HG02763 (cell line): ENCODE measurements at regions not wholly inside any gene's neighbourhood (a gene's known extent, or its start where the extent isn't known, plus 50 kb on each side); places are given as distances from the start of the nearest gene placed in this dataset.
"Not testable (repeated sequence)": the region's sequence is repeated elsewhere in the genome, so short reads cannot be mapped to it uniquely, and the experiment has no call there.

Source experiments
- ATAC-seq: cut with Tn5 transposase; IDR thresholded peaks from one replicate; pipeline ENCODE4 v1.9.1; 2021; ENCODE audit warnings: mild to moderate bottlenecking, moderate library complexity; ENCODE audit not compliant: unreplicated experiment

DNA sequence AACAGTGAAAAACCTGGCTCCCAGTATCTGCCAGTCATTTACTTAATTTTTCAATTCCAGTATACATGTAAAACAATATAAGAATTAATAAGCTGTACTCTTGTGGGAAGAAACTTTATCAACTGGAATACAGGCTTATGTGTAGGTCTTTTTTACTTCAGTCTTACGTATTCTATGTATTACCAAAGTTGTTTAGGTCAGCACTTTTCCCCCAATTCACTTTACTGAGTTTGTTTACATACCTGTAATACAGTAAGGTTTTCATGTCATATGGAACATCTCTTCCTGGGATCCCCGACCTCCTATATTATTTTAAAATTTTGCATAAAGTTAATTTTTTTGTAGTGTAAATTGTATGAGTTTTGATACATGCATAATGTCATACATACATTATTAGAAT, 181.8 kb upstream of the OLFM3 start:
- no peak for ATAC-seq

- peak; percentile 83 for ATAC-seq
Observed at GRCh38 chr1:102174259-102174863, 177.6 kb upstream of the OLFM3 start.

GRCh38 chr1:102172200-102172599, 175.5 kb upstream of the OLFM3 start:
- ATAC-seq, result no peak

DNA sequence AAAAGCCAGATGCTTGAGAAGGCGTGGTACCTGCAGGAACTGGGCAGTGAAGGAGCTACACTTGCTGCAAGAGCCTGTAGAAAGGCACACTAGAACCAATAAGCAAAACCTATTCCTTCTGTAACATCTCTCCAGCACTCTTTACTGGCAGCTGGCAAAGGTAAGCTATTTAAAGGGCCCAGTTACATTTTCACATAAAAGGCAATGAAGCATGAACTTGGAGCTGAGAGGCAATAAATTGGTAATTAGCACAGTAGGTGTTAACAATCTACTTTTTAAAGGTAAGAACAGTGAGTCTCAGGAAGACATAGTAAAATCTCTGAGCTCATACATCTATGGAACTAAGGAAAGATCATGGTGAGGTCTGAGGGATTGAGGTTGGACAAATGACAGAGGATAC, 167.1 kb upstream of the OLFM3 start:
- ATAC-seq, result no peak

DNA sequence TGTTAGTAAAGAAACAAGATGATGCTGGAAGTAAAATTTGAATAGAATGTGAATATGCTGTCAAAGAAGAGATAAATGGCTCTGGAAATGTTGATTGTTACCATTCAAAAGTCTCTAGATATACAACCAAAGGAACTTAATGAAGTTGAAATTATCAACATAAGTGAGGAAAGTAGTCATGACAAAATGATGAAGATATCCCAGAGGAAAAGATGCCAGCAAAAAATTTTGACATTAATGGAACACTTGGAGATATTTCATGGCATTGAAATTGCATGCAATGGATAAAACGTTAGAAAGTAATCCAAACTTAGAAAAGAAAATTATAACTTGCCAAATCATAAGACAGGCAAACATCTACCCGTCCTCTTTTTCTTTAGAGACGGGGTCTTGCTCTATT, 154.5 kb upstream of the OLFM3 start:
- ATAC-seq, result no peak

DNA sequence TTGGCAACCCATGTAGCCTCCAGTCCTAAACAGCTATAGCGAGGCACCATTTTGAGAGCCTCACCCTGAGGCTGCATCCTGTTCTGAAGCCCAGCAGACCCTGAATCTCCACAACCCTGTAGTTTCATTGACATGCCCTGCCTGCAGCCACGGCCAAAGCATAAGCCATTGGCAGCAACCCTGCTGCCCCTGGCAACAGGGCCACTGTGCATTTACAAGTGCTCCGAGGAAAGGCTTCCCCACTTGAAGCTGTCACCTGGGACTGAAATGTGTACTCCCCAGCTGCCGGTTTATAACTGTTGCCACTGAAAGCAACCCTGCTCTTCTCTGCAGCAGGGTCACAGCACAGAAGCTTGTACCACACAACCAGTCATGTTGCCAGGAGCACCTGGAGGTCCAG, 124.2 kb upstream of the OLFM3 start:
- no peak for ATAC-seq

DNA sequence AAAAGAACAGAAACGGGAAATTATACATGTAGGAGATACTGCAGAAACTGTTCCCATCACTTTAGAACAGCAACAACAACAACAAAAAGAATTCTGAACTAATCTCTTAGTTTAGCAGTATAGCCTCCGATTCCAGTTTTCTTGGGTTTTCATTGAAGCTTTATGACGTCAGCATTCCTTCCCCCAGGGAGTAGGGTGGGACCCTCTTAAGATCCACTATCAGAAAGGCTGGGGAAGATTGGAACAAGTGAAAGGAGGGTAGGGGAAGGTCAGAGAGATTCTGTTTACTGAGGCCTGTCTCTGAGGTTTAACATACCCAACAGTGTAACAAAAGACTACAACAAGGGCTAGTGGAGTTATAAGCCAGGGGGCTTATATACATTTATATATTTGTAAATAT, 121.4 kb upstream of the OLFM3 start:
- no peak for ATAC-seq

GRCh38 chr1:102110586-102110985, 113.9 kb upstream of the OLFM3 start:
- ATAC-seq, result no peak

- ATAC-seq, result not testable (repeated sequence)
Observed at GRCh38 chr1:102109493-102109892, 112.8 kb upstream of the OLFM3 start.

DNA sequence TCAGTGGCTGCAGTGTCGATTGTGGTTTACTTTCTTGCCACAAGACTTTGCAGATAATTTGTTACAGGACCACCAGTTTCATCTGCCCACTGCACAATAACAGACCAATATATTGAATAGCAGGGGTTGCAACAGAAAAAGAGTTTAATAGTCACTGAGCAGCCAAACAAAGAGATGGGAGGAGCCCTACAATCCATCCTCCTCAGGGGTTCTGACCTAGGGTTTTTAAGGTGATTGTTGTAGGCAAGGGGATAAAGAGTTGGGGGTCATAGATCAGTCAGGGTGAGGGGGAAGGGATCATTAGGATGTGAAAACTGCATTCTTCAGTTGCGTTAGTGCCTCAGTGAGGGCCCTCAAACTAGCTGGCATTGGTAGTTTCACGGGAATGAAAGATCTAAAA, 110.7 kb upstream of the OLFM3 start:
- ATAC-seq, result no peak

GRCh38 chr1:102105931-102106550, 109.3 kb upstream of the OLFM3 start:
- ATAC-seq, result no peak

DNA sequence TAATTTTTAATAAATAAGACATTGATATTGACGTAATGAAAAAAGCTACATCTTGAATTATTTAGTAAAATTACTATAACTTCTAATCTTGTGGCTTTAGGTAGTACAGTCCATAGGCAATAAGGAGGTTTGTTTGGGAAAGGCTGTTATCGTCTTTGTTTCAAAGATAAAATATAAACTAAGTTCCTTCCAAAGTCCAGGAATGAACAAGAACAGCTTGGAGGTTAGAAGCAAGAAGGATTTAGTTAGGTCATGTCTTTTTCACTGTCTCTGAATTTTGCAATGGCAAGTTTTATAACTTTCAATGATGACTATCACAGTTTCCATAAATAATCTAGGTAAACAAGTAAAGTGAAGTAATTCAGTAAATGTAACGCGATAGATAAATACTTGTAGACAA, 106.9 kb upstream of the OLFM3 start:
- no peak for ATAC-seq

GRCh38 chr1:102102276-102102780, 105.6 kb upstream of the OLFM3 start:
- no peak for ATAC-seq

DNA sequence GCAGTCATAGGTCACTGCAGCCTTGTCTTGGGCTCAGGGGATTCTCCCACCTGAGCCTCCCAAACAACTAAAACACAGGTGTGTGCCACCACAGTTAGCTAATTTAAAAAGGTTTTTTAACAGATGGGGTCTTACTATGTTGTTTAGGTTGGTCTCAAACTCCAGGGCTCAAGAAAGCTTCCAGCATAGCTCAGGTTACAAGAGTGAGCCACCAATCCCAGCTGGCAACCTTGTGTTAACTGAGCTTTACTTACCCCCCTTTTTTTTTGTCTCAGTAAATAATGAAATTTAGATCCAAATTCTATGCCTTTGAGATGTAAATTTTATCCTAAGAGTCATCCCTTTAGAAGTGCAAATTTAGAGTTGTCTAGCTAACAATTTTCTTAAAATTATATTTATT, 103.9 kb upstream of the OLFM3 start:
- ATAC-seq, result no peak

- ATAC-seq, result no peak
Observed at GRCh38 chr1:102099916-102100315, 103.2 kb upstream of the OLFM3 start.

GRCh38 chr1:102098536-102098935, 101.8 kb upstream of the OLFM3 start:
- ATAC-seq, result no peak

- ATAC-seq, result no peak
Observed at GRCh38 chr1:102098081-102098480, 101.4 kb upstream of the OLFM3 start.

DNA sequence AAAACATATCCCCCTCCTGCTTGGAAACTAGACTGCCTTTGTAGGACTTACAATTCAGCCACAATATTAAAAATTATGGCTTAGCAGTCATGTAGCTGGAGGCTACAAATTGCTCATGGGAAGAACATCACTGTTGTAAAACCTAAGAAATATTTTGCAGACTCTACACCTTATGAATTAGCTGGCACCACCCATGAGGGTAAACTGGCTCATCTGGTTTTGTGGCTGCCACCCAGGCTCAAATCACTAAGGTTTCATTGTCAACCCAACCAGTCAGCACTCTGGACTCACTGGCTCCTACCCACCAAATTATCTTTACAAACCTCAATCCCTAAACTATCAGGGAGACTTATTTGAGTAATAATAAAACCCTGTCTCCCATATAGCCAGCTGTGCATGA, 100.7 kb upstream of the OLFM3 start:
- ATAC-seq, result no peak

DNA sequence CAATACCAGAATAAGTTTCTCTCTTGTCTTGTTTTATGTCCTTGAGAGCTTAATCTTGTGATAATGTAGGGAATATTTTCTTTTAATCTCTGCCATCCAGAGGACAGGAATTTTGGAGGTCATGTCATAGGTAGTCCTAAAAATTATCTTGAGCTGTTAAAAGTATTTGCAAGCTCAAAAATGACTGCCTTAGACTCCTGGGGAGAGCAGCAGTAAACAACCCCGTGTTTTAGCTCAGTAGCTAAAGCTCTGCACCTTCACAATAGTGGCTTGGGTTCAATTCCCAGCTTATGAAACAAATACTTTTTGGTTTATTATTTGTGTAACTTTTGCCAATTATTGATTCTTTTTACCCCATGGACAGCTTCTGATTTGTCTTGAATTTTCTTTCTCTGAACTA, 99.4 kb upstream of the OLFM3 start:
- ATAC-seq, result no peak

- ATAC-seq, result no peak
Observed at GRCh38 chr1:102089791-102090190, 93.1 kb upstream of the OLFM3 start.

DNA sequence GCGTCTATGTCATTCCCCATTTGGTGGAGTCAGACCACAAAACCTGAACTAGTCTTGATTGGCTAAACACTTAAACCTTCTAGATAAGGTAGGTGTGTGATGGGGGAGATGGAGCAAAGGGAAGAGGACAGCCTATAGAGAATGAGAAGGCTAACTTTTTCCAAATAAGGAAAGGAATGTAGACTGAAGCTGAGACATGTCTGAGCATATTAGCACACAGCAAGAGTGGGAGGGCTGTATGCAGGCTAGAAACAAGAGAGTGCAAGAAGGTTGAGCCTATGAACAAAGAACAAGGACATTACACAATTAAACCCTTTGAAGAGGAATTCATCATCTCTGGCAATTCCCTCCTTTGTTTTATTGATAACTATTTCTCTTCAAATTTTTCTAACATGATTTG, 89.2 kb upstream of the OLFM3 start:
- no peak for ATAC-seq

DNA sequence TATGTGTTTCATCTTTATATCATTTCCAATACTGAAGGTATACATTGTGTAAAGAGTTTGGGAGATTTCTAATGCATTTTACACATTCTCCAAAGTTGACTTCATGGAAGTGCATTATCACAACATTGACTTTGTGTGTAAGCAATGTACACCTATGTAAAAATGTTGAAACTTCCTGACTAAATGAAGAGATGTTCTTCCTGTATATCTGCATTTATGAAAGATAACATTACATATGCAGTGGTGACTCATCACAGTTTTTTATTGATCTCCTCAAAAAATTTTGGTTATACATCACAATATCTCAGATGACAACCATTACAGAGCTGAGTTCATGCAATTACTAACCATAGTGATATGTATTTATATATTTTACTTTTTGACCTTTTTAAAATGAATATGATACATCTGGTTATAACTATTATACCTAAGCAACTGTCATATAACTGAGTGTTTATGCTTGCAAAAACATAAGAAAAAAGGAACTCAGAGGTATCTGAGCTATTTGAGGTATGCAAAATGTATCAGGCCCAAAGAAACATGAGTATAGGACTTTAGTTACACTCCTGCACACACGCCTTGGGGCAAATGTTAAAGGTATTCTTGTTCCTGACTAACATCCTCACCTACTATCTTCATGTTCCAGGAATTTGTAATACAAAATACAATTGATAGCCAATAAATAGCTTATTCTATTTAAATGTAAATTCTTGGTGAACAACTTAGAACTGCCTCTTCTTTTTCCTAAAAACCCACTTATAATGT, 88.2 kb upstream of the OLFM3 start:
- no peak for ATAC-seq
